ENCODE measurements at regions not wholly inside any gene's neighbourhood (a gene's known extent, or its start where the extent isn't known, plus 50 kb on each side); places are given as distances from the start of the nearest gene placed in this dataset.

DNA sequence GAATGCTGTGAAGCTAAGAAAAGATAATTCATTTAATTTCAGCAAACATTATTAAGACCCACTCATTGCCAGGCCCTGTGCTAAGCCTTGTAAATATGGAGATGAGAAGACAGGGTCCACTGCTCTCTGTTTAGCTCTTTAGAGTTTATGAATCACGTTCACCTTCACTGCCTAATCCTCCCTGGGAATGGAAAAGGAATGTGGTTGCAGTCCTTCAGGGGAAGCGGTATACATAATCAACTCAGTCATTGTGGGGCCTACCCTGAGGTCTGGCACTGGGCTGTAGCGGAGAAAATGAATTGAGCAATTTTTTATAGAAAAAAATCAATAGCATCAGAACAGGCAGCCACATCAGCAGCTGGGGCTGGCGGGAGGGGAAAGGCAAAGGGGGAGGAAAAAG lies 412.1 kb upstream of the NFIA start:
- DNase-seq = no peak
- Mint-ChIP-seq H3K4me3 (ENCODE audit: unreplicated experiment) (no peak overlapping the region), H3K27ac (ENCODE audit: unreplicated experiment) (no peak overlapping the region), H3K9me3 (ENCODE audit: unreplicated experiment) (peaks cover 8% of the 10 kb centered on the region), H3K4me1 (ENCODE audit: low read depth, unreplicated experiment) (peaks cover 30% of the 10 kb centered on the region), H3K27me3 (ENCODE audit: unreplicated experiment) (peaks cover 7% of the 10 kb centered on the region), H3K36me3 (ENCODE audit: unreplicated experiment) (peaks cover 8% of the 10 kb centered on the region)
- TF ChIP-seq, protein P1, sequence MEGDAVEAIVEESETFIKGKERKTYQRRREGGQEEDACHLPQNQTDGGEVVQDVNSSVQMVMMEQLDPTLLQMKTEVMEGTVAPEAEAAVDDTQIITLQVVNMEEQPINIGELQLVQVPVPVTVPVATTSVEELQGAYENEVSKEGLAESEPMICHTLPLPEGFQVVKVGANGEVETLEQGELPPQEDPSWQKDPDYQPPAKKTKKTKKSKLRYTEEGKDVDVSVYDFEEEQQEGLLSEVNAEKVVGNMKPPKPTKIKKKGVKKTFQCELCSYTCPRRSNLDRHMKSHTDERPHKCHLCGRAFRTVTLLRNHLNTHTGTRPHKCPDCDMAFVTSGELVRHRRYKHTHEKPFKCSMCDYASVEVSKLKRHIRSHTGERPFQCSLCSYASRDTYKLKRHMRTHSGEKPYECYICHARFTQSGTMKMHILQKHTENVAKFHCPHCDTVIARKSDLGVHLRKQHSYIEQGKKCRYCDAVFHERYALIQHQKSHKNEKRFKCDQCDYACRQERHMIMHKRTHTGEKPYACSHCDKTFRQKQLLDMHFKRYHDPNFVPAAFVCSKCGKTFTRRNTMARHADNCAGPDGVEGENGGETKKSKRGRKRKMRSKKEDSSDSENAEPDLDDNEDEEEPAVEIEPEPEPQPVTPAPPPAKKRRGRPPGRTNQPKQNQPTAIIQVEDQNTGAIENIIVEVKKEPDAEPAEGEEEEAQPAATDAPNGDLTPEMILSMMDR (IDR thresholded peaks at IDR 0.05; ENCODE audit: partially characterized antibody, unreplicated experiment) = no peak

DNA sequence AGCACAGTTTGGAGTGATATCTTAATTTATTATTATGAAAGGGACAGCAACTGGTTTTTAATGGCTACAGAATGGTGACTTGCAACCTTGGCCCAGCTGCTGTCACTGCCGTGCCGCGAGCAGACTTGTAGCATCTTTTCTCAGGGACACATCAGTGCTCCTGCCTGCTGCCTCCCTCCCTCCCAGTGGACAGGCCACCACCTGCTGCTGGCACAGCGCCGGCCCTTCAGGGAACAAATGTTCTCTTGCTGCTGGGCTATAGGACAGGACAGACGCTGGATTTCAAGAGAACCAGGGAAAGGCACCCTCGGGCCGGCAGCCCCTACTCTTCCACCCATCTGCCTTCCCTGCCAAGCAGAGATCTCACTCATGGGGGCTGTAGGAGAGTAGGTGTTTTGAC lies 413.8 kb upstream of the NFIA start:
- H3K4me1 Mint-ChIP-seq (ENCODE audit: low read depth, unreplicated experiment) = peaks cover 30% of the 10 kb centered on the region
- H3K27ac Mint-ChIP-seq (ENCODE audit: unreplicated experiment) = peak overlapping the region; percentile 86
- H3K36me3 Mint-ChIP-seq (ENCODE audit: unreplicated experiment) = peaks cover 8% of the 10 kb centered on the region
- H3K4me3 Mint-ChIP-seq (ENCODE audit: unreplicated experiment) = no peak overlapping the region
- H3K9me3 Mint-ChIP-seq (ENCODE audit: unreplicated experiment) = peaks cover 8% of the 10 kb centered on the region
- peaks cover 9% of the 10 kb centered on the region for H3K27me3 Mint-ChIP-seq (ENCODE audit: unreplicated experiment)
- DNase-seq = peak; percentile 71
- TF ChIP-seq, protein P1 (IDR thresholded peaks at IDR 0.05; ENCODE audit: partially characterized antibody, unreplicated experiment) = no peak

DNA sequence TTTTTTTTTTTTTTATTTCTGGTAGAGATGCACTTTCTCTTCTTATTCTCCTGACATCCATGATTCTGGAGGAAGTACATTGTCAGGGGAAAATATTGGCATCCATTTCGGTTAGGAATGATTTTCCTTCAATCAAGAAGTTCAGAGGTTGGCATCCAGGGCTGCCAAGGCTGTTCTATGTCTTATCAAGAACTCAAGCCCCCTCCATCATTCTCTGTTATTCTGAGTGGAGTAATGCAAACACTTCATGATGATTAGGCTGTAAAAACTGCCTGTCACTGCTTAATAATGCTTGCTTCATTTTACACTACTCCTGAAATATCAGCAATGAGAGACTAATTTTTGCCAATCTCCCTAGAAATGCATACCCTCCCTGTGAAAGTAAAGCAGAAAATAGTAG lies 417.1 kb upstream of the NFIA start:
- no peak for DNase-seq
- Mint-ChIP-seq H3K4me3 (ENCODE audit: unreplicated experiment) (no peak overlapping the region), H3K27ac (ENCODE audit: unreplicated experiment) (no peak overlapping the region), H3K36me3 (ENCODE audit: unreplicated experiment) (peaks cover 3% of the 10 kb centered on the region), H3K4me1 (ENCODE audit: low read depth, unreplicated experiment) (peaks cover 27% of the 10 kb centered on the region), H3K27me3 (ENCODE audit: unreplicated experiment) (peaks cover 6% of the 10 kb centered on the region), H3K9me3 (ENCODE audit: unreplicated experiment) (peaks cover 8% of the 10 kb centered on the region)
- TF ChIP-seq, protein P1 (IDR thresholded peaks at IDR 0.05; ENCODE audit: partially characterized antibody, unreplicated experiment) = no peak

DNA sequence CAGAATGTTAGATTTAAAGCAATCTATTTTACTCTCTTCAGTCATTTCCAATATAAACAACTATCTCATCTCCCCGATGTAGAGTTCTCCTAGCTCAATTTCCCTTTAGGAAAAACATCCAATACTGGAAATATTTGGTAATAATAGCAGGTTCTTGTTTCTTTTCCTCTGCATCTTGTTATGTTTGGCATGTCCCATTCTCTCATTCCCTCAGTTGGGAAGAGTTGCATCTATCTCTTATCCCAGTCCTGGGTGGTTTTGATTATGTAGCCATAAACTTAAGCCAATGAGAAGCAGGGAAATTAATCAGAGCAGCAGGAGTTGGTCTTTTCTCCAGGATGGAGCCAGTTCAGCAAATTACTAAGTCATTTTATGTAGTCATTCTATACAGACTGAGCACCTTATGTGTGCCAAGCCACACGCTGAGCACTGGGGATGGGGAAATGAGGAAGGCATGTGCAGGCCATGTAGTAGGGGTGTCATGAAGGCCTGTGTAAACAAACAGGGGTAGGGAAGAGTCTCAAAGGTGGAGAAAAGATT lies 418.2 kb upstream of the NFIA start:
- H3K9me3 Mint-ChIP-seq (ENCODE audit: unreplicated experiment) = peaks cover 8% of the 10 kb centered on the region
- H3K27me3 Mint-ChIP-seq (ENCODE audit: unreplicated experiment) = peaks cover 6% of the 10 kb centered on the region
- H3K36me3 Mint-ChIP-seq (ENCODE audit: unreplicated experiment) = no peaks in the 10 kb centered on the region
- peaks cover 17% of the 10 kb centered on the region for H3K4me1 Mint-ChIP-seq (ENCODE audit: low read depth, unreplicated experiment)
- H3K27ac Mint-ChIP-seq (ENCODE audit: unreplicated experiment) = no peak overlapping the region
- TF ChIP-seq, protein P1 (IDR thresholded peaks at IDR 0.05; ENCODE audit: partially characterized antibody, unreplicated experiment) = no peak
- DNase-seq = no peak
- H3K4me3 Mint-ChIP-seq (ENCODE audit: unreplicated experiment) = no peak overlapping the region

DNA sequence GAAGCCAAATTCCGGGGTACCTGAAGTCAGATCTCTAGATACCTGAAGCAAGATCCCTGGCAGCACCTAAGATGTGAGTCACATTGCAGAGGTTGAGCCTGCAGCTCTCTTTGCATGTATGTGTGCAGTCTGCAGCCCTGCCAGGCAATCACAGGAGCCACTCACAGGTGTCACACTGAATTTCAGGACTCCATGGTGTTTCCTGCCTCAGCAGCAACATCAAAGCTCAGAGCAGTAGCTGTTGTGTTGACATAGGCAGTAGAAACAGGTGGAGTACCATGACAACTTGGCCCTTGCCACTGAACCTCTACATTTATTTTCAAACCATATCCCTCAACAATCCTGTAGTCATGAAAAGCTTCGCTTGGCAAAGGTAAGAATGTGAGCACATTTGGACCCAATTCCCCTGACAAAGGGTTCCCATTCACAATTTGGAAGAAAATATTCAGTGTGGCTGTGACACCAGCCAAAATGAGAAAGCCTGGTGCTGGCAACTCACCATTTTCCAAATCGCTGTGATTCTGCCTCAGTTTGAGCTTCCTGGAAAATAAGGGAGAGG lies 419.8 kb upstream of the NFIA start:
- Mint-ChIP-seq H3K27me3 (ENCODE audit: unreplicated experiment) (peaks cover 2% of the 10 kb centered on the region), H3K27ac (ENCODE audit: unreplicated experiment) (no peak overlapping the region), H3K9me3 (ENCODE audit: unreplicated experiment) (peaks cover 2% of the 10 kb centered on the region), H3K4me1 (ENCODE audit: low read depth, unreplicated experiment) (peaks cover 12% of the 10 kb centered on the region), H3K4me3 (ENCODE audit: unreplicated experiment) (no peak overlapping the region), H3K36me3 (ENCODE audit: unreplicated experiment) (no peaks in the 10 kb centered on the region)
- DNase-seq = no peak
- TF ChIP-seq, protein P1 (IDR thresholded peaks at IDR 0.05; ENCODE audit: partially characterized antibody, unreplicated experiment) = no peak

Data from glutamatergic neuron (in vitro differentiated cells).